ENCODE measurements at regions not wholly inside any gene's neighbourhood (a gene's known extent, or its start where the extent isn't known, plus 50 kb on each side); places are given as distances from the start of the nearest gene placed in this dataset.

- ChIA-PET POLR2A (no interaction called here), CTCF (no interaction called here)
- no peak overlapping the region for H3K4me3 ChIP-seq (replicated peaks in 1 of 3; ENCODE audit: insufficient read depth in 1 of 3, low read depth in 1 of 3, low read length in 3 of 3)
Observed at GRCh38 chr14:25477316-25478098, 427.6 kb upstream of the STXBP6 start.

More at GRCh38 chr14:25477316-25478098, 427.6 kb upstream of the STXBP6 start:
- Histone ChIP-seq H4K20me1 (replicated peaks; ENCODE audit: control insufficient read depth, extremely low read depth, insufficient read depth, low read length) (no peaks in the 10 kb centered on the region), H3K9me3 (replicated peaks; ENCODE audit: control insufficient read depth, insufficient read depth, low read length) (no peaks in the 10 kb centered on the region), H3K27ac (ENCODE audit: insufficient read depth, low read depth, low read length) (no peak overlapping the region), H3K9me1 (replicated peaks; ENCODE audit: control insufficient read depth, extremely low read depth, insufficient read depth, low read length) (no peaks in the 10 kb centered on the region), H3K4me1 (ENCODE audit: control insufficient read depth, extremely low read depth, insufficient read depth, low read length) (no peaks in the 10 kb centered on the region), H3K27me3 (ENCODE audit: control insufficient read depth in 2 of 2, insufficient read depth in 2 of 2, low read length in 2 of 2) (no peaks in the 10 kb centered on the region), H3K79me2 (ENCODE audit: control insufficient read depth, insufficient read depth, low read length) (no peaks in the 10 kb centered on the region), H3K36me3 (ENCODE audit: control insufficient read depth in 2 of 2, extremely low read depth in 1 of 2, insufficient read depth in 2 of 2, low read length in 2 of 2) (no peaks in the 10 kb centered on the region), H3K9ac (replicated peaks; ENCODE audit: extremely low read depth, insufficient read depth, low read length) (no peak overlapping the region), H2AFZ (ENCODE audit: low read depth, low read length) (no peak overlapping the region), H3K4me2 (ENCODE audit: insufficient read depth, low read length) (no peak overlapping the region)
- dilution Hi-C loops (cut with MboI; ENCODE audit: extremely low pct_ligation_motif_present, low sequenced_read_pairs) (no loop called here), intact Hi-C loops (cut with micrococcal nuclease) (no loop called here)
- no TSS peak for BruUV-seq (replicated peaks)
- DNase-seq (ENCODE audit: low read depth, low spot score) (no peak), FAIRE-seq (no peak)
- no peak for TF ChIP-seq MYC (IDR thresholded peaks at IDR 0.05; ENCODE audit: low read depth, low read length)
- TF ChIP-seq GATA2 (IDR thresholded peaks at IDR 0.05; ENCODE audit: insufficient read depth, insufficient read length, low read depth, low read length), result no peak
- TF ChIP-seq MAX (IDR thresholded peaks at IDR 0.05; ENCODE audit: insufficient read depth, insufficient read length), result no peak
- no peak for TF ChIP-seq EZH2 (IDR thresholded peaks at IDR 0.05; ENCODE audit: borderline replicate concordance, low read depth, low read length, severe bottlenecking)
- TF ChIP-seq JUN (IDR thresholded peaks at IDR 0.05; ENCODE audit: borderline replicate concordance, insufficient read depth, insufficient read length, low read depth), result no peak
- TF ChIP-seq POLR2AphosphoS5 (IDR thresholded peaks at IDR 0.05; ENCODE audit: insufficient read depth, low read depth, low read length), result no peak
- no peak for TF ChIP-seq CTCF (IDR thresholded peaks at IDR 0.05; ENCODE audit: extremely low read depth in 1 of 2, insufficient read depth in 1 of 2, low read depth in 1 of 2, low read length in 2 of 2)
- no peak for TF ChIP-seq POLR2A (IDR thresholded peaks at IDR 0.05; ENCODE audit: low read depth, low read length)
- TF ChIP-seq FOS (IDR thresholded peaks at IDR 0.05; ENCODE audit: borderline replicate concordance, insufficient read depth, low read length), result no peak
